H1 (cell line): ENCODE measurements at regions not wholly inside any gene's neighbourhood (a gene's known extent, or its start where the extent isn't known, plus 50 kb on each side); places are given as distances from the start of the nearest gene placed in this dataset.

Source experiments
- CBX8 ChIP-seq: fragments of 300-800, 300-1000 bp; sonication (generic); IDR thresholded peaks from 2 replicates; pipeline ENCODE4 v1.7.1; 2016; ENCODE audit warnings: low read depth, low read length, borderline replicate concordance
- CHD7 ChIP-seq: fragments of 300-600 bp; sonication (generic); IDR thresholded peaks from 2 replicates; pipeline ENCODE4 v1.7.1; 2012; ENCODE audit warnings: low read length, moderate library complexity, mild to moderate bottlenecking, inconsistent platforms; ENCODE audit not compliant: insufficient replicate concordance
- FOSL1 ChIP-seq: IDR thresholded peaks from 2 replicates; pipeline ENCODE4 v1.6.1; 2011; ENCODE audit warnings: mild to moderate bottlenecking, low read depth, low read length, moderate library complexity; ENCODE audit not compliant: insufficient read depth
- GTF2F1 ChIP-seq: IDR thresholded peaks from 2 replicates; pipeline ENCODE4 v1.6.1; 2012; ENCODE audit warnings: low read depth, low read length, improper control_type of control experiment, borderline replicate concordance
- HDAC2 ChIP-seq, 2 experiments: fragments of 300-600 bp in 1 of 2; sonication (generic) in 1 of 2; IDR thresholded peaks; 2 replicates each; pipeline ENCODE4 v1.6.1; 2011 to 2012; ENCODE audit warnings: low read depth in 2 of 2, low read length in 2 of 2, mild to moderate bottlenecking in 2 of 2, moderate library complexity in 2 of 2, borderline replicate concordance in 1 of 2, inconsistent platforms in 1 of 2
- JUN ChIP-seq: IDR thresholded peaks from 2 replicates; pipeline ENCODE4 v1.6.1; 2011; ENCODE audit warnings: low read depth, mild to moderate bottlenecking, improper control_type of control experiment, low read length
- JUND ChIP-seq: IDR thresholded peaks from 2 replicates; pipeline ENCODE4 v1.6.1; 2011; ENCODE audit warnings: mild to moderate bottlenecking, improper control_type of control experiment, low read length

- TF ChIP-seq CBX8 (no peak), FOSL1 (no peak), JUND (no peak), CHD7 (no peak), JUN (no peak), HDAC2 (IDR thresholded peaks at IDR 0.05; ENCODE audit: borderline replicate concordance in 1 of 2, low read depth in 2 of 2, low read length in 2 of 2) (no peak), GTF2F1 (no peak)
Measured at GRCh38 chr4:136088211-136088867, 1444.0 kb downstream of the PCDH18 start (continued).
